IgD-negative memory B cell (primary cell): ENCODE measurements at regions not wholly inside any gene's neighbourhood (a gene's known extent, or its start where the extent isn't known, plus 50 kb on each side); places are given as distances from the start of the nearest gene placed in this dataset.
"Not testable (repeated sequence)": the region's sequence is repeated elsewhere in the genome, so short reads cannot be mapped to it uniquely, and the experiment has no call there.

Experiments used
- H3K27ac Mint-ChIP-seq, 3 donors: one replicate each; pipeline ENCODE4 v1.8.0; 2020 to 2022; ENCODE audit warnings: mild to moderate bottlenecking in 3 of 3, mixed read lengths in 3 of 3, moderate library complexity in 1 of 3
- H3K27me3 Mint-ChIP-seq: one replicate; pipeline ENCODE4 v1.8.0; 2021; ENCODE audit warnings: mixed read lengths
- H3K36me3 Mint-ChIP-seq: one replicate; pipeline ENCODE4 v1.8.0; 2020; ENCODE audit warnings: mild to moderate bottlenecking, mixed read lengths
- H3K4me1 Mint-ChIP-seq, 3 donors: one replicate each; pipeline ENCODE4 v1.8.0; 2020 to 2022; ENCODE audit warnings: mixed read lengths in 3 of 3, mild to moderate bottlenecking in 1 of 3
- H3K4me3 Mint-ChIP-seq, 4 donors: one replicate each; pipeline ENCODE4 v1.8.0; 2020 to 2022; ENCODE audit warnings: mild to moderate bottlenecking in 4 of 4, mixed read lengths in 4 of 4, moderate library complexity in 3 of 4
- H3K9me3 Mint-ChIP-seq, 3 donors: one replicate each; pipeline ENCODE4 v1.8.0; 2020 to 2021; ENCODE audit warnings: mixed read lengths in 3 of 3, mild to moderate bottlenecking in 1 of 3

- no peaks in the 10 kb centered on the region for H3K4me1 Mint-ChIP-seq
- no peak overlapping the region for H3K27ac Mint-ChIP-seq
- peak overlapping the region in 1 of 4 donors; percentile 29 for H3K4me3 Mint-ChIP-seq
- H3K36me3 Mint-ChIP-seq: no peaks in the 10 kb centered on the region
- no peaks in the 10 kb centered on the region for H3K27me3 Mint-ChIP-seq
- H3K9me3 Mint-ChIP-seq: peaks cover 1 to 21% (median 6%) of the 10 kb centered on the region in 3 donors
Measured at GRCh38 chr19:30811397-30812098, 439.4 kb downstream of the ZNF536 start.

- Mint-ChIP-seq H3K27ac (no peak overlapping the region), H3K36me3 (no peaks in the 10 kb centered on the region), H3K4me3 (no peak overlapping the region), H3K9me3 (peaks cover 0 to 21% (median 6%) of the 10 kb centered on the region in 3 donors), H3K27me3 (no peaks in the 10 kb centered on the region), H3K4me1 (no peaks in the 10 kb centered on the region)
Measured at GRCh38 chr19:30810726-30811125, 438.5 kb downstream of the ZNF536 start.

GRCh38 chr19:30807278-30807677 lies 435.1 kb downstream of the ZNF536 start:
- Mint-ChIP-seq H3K36me3 (no peaks in the 10 kb centered on the region), H3K27ac (no peak overlapping the region), H3K9me3 (peaks cover 0 to 11% (median 5%) of the 10 kb centered on the region in 3 donors), H3K4me1 (no peaks in the 10 kb centered on the region), H3K4me3 (no peak overlapping the region), H3K27me3 (no peaks in the 10 kb centered on the region)

- no peaks in the 10 kb centered on the region for H3K36me3 Mint-ChIP-seq
- H3K4me1 Mint-ChIP-seq: no peaks in the 10 kb centered on the region
- H3K4me3 Mint-ChIP-seq: no peak overlapping the region
- peaks cover 0 to 11% (median 5%) of the 10 kb centered on the region in 3 donors for H3K9me3 Mint-ChIP-seq
- H3K27me3 Mint-ChIP-seq: no peaks in the 10 kb centered on the region
- no peak overlapping the region for H3K27ac Mint-ChIP-seq
Measured at GRCh38 chr19:30806311-30806710, 434.1 kb downstream of the ZNF536 start.

- no peaks in the 10 kb centered on the region for H3K27me3 Mint-ChIP-seq
- peaks cover 0 to 7% (median 0%) of the 10 kb centered on the region in 3 donors for H3K9me3 Mint-ChIP-seq
Measured at GRCh38 chr19:30804751-30805150, 432.6 kb downstream of the ZNF536 start.

GRCh38 chr19:30804333-30804732 lies 432.1 kb downstream of the ZNF536 start:
- H3K9me3 Mint-ChIP-seq, H3K36me3 Mint-ChIP-seq, H3K4me1 Mint-ChIP-seq, H3K27ac Mint-ChIP-seq, H3K27me3 Mint-ChIP-seq, H3K4me3 Mint-ChIP-seq: not testable (repeated sequence)

More at GRCh38 chr19:30804751-30805150, 432.6 kb downstream of the ZNF536 start:
- Mint-ChIP-seq H3K4me1 (peaks cover 0 to 2% (median 0%) of the 10 kb centered on the region in 3 donors), H3K27ac (no peak overlapping the region), H3K4me3 (no peak overlapping the region), H3K36me3 (no peaks in the 10 kb centered on the region)

GRCh38 chr19:30802424-30803013 lies 430.3 kb downstream of the ZNF536 start:
- Mint-ChIP-seq H3K27me3 (no peaks in the 10 kb centered on the region), H3K4me1 (peaks cover 0 to 2% (median 0%) of the 10 kb centered on the region in 3 donors), H3K27ac (no peak overlapping the region), H3K36me3 (no peaks in the 10 kb centered on the region), H3K4me3 (no peak overlapping the region), H3K9me3 (no peaks in the 10 kb centered on the region)

GRCh38 chr19:30799865-30800755 lies 427.9 kb downstream of the ZNF536 start:
- peaks cover 0 to 4% (median 0%) of the 10 kb centered on the region in 3 donors for H3K9me3 Mint-ChIP-seq
- no peak overlapping the region for H3K27ac Mint-ChIP-seq
- no peak overlapping the region for H3K4me3 Mint-ChIP-seq
- H3K27me3 Mint-ChIP-seq: no peaks in the 10 kb centered on the region
- peaks cover 0 to 2% (median 0%) of the 10 kb centered on the region in 3 donors for H3K4me1 Mint-ChIP-seq
- no peaks in the 10 kb centered on the region for H3K36me3 Mint-ChIP-seq

- Mint-ChIP-seq H3K27ac (no peak overlapping the region), H3K4me1 (peaks cover 0 to 2% (median 0%) of the 10 kb centered on the region in 3 donors), H3K9me3 (peaks cover 0 to 5% (median 0%) of the 10 kb centered on the region in 3 donors), H3K36me3 (no peaks in the 10 kb centered on the region), H3K4me3 (no peak overlapping the region), H3K27me3 (no peaks in the 10 kb centered on the region)
Measured at GRCh38 chr19:30795727-30796126, 423.5 kb downstream of the ZNF536 start.

- peaks cover 0 to 6% (median 0%) of the 10 kb centered on the region in 3 donors for H3K9me3 Mint-ChIP-seq
- H3K4me3 Mint-ChIP-seq: no peak overlapping the region
- H3K27me3 Mint-ChIP-seq: no peaks in the 10 kb centered on the region
- no peaks in the 10 kb centered on the region for H3K4me1 Mint-ChIP-seq
- no peaks in the 10 kb centered on the region for H3K36me3 Mint-ChIP-seq
- H3K27ac Mint-ChIP-seq: no peak overlapping the region
Measured at GRCh38 chr19:30792561-30793505, 420.6 kb downstream of the ZNF536 start.

GRCh38 chr19:30791088-30791487 lies 418.9 kb downstream of the ZNF536 start:
- Mint-ChIP-seq H3K36me3 (no peaks in the 10 kb centered on the region), H3K27me3 (no peaks in the 10 kb centered on the region), H3K4me1 (no peaks in the 10 kb centered on the region), H3K9me3 (peaks cover 0 to 8% (median 0%) of the 10 kb centered on the region in 3 donors), H3K4me3 (no peak overlapping the region), H3K27ac (no peak overlapping the region)

GRCh38 chr19:30790056-30790680 lies 418.0 kb downstream of the ZNF536 start:
- Mint-ChIP-seq H3K27me3 (no peaks in the 10 kb centered on the region), H3K4me3 (no peak overlapping the region), H3K9me3 (peaks cover 0 to 8% (median 3%) of the 10 kb centered on the region in 3 donors), H3K36me3 (no peaks in the 10 kb centered on the region), H3K27ac (no peak overlapping the region), H3K4me1 (no peaks in the 10 kb centered on the region)

GRCh38 chr19:30788105-30788765 lies 416.1 kb downstream of the ZNF536 start:
- H3K27ac Mint-ChIP-seq: no peak overlapping the region
- no peaks in the 10 kb centered on the region for H3K27me3 Mint-ChIP-seq
- H3K36me3 Mint-ChIP-seq: no peaks in the 10 kb centered on the region
- no peak overlapping the region for H3K4me3 Mint-ChIP-seq
- peaks cover 0 to 7% (median 4%) of the 10 kb centered on the region in 3 donors for H3K9me3 Mint-ChIP-seq
- H3K4me1 Mint-ChIP-seq: no peaks in the 10 kb centered on the region
